Mucosa of rectum (tissue), 2 donors: ENCODE measurements at regions not wholly inside any gene's neighbourhood (a gene's known extent, or its start where the extent isn't known, plus 50 kb on each side); places are given as distances from the start of the nearest gene placed in this dataset.
"Not testable (repeated sequence)": the region's sequence is repeated elsewhere in the genome, so short reads cannot be mapped to it uniquely, and the experiment has no call there.

ENCODE experiments used
- H3K27ac ChIP-seq, 2 donors: one replicate each; pipeline ENCODE4 v1.7.0; 2013; ENCODE audit warnings: inconsistent platforms in 2 of 2, low read depth in 2 of 2, low read length in 2 of 2
- H3K27me3 ChIP-seq, 2 donors: one replicate each; pipeline ENCODE4 v1.7.0; 2013; ENCODE audit warnings: low read length in 2 of 2; ENCODE audit not compliant: control insufficient read depth in 2 of 2, insufficient read depth in 2 of 2
- H3K36me3 ChIP-seq, 2 donors: one replicate each; pipeline ENCODE4 v1.7.0; 2013; ENCODE audit warnings: low read length in 2 of 2; ENCODE audit not compliant: control insufficient read depth in 2 of 2, insufficient read depth in 2 of 2
- H3K4me1 ChIP-seq, 2 donors: one replicate each; pipeline ENCODE4 v1.7.0; 2013; ENCODE audit warnings: low read length in 2 of 2, mild to moderate bottlenecking in 1 of 2; ENCODE audit not compliant: control insufficient read depth in 2 of 2, insufficient read depth in 2 of 2
- H3K4me3 ChIP-seq, 2 donors: one replicate each; pipeline ENCODE4 v1.7.0; 2013; ENCODE audit warnings: low read length in 2 of 2
- H3K9ac ChIP-seq, 2 donors: one replicate each; pipeline ENCODE4 v1.7.0; 2013; ENCODE audit warnings: low read length in 2 of 2, low read depth in 1 of 2, mild to moderate bottlenecking in 1 of 2
- H3K9me3 ChIP-seq, 2 donors: one replicate each; pipeline ENCODE4 v1.7.0; 2013; ENCODE audit warnings: low read length in 2 of 2; ENCODE audit not compliant: control insufficient read depth in 2 of 2
- donor health status: healthy.
- donor health status: Normal muscosa, but diverticular disease.

DNA sequence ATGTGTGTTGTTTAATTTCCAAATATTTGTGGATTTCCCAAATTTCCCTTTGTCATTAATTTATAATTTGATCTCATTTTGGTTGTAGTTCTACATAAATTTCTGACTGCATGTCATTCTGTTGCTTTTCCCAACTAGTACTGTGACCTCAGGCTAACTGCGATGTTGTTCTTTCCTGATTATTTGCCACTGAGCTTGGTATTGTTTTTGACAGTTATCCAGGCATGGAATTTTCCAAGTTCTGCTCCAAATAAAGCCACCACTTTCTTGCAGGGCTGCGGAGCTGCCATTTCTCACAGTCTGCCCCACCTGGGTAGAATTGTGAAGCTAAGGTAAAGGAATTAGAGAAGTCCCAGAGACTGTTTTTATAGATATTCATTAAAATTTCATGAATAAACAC, 328.8 kb downstream of the ZNF674 start:
- Histone ChIP-seq H3K27ac (no peak overlapping the region), H3K4me3 (no peak overlapping the region), H3K4me1 (no peaks in the 10 kb centered on the region), H3K27me3 (peaks cover 0 to 8% of the 10 kb centered on the region in 2 donors), H3K9ac (no peak overlapping the region), H3K9me3 (no peaks in the 10 kb centered on the region), H3K36me3 (no peaks in the 10 kb centered on the region)

DNA sequence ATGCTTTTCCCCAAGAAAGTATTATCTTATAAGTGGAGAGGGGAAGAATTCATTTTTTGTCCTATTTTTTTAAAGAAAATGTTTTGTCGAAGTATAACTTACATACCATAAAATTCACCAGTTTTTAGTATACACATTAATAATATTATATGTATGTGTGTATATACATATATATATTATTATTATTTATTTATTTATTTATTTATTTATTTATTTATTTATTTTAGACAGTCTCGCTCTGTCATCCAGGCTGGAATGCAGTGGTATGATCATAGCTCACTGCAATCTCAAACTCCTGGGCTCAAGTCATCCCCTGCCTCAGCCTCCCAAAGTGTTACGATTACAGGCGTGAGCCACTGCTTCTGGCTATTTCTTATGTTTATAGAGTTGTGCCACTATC, 334.1 kb downstream of the ZNF674 start:
- no peak overlapping the region for H3K4me3 ChIP-seq
- H3K9ac ChIP-seq = no peak overlapping the region
- H3K4me1 ChIP-seq = no peaks in the 10 kb centered on the region
- H3K9me3 ChIP-seq = no peaks in the 10 kb centered on the region
- H3K27ac ChIP-seq = no peak overlapping the region
- peaks cover 0 to under 1% of the 10 kb centered on the region in 2 donors for H3K27me3 ChIP-seq
- H3K36me3 ChIP-seq = no peaks in the 10 kb centered on the region

DNA sequence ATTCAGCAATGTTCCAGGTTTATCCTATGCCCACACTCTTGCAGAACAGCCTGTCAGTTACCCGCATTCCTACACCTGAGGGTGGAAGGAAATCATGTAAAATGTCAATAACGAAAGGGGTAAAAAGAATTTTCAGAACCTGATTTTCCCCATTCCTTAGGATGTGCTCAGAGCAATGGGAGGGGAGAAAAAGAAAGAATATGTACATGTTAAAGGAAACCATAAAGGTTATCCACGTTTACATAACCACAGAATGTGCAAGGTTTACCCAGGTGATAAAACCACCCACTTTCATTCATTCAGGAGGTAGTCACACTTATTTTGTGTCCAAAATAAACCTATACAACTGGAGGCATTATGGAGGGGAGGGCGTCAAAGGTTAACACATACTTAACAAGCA, 335.5 kb downstream of the ZNF674 start:
- H3K9me3 ChIP-seq = no peaks in the 10 kb centered on the region
- H3K4me1 ChIP-seq = no peaks in the 10 kb centered on the region
- peaks cover 0 to 3% of the 10 kb centered on the region in 2 donors for H3K27me3 ChIP-seq
- no peak overlapping the region for H3K27ac ChIP-seq
- no peaks in the 10 kb centered on the region for H3K36me3 ChIP-seq
- no peak overlapping the region for H3K9ac ChIP-seq
- H3K4me3 ChIP-seq = no peak overlapping the region

DNA sequence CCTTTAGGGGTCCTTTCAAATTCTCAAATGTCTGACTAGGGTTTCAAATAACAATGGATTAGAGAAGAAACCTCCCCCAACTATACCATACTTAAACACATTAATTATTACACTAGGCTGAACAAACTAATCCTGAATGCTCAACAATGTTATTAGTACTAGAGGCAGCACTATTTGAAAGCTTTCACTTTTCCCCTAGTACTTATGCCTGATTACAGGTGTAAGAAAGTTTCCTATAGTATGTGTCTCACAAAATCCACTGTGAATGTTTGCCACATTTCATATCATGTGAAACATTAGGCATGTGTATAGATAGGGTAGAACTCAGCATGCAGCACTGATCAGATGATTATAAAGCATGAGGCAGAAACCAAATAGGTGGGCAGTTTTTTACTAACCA, 336.2 kb downstream of the ZNF674 start:
- no peaks in the 10 kb centered on the region for H3K4me1 ChIP-seq
- no peaks in the 10 kb centered on the region for H3K9me3 ChIP-seq
- no peak overlapping the region for H3K4me3 ChIP-seq
- H3K36me3 ChIP-seq = no peaks in the 10 kb centered on the region
- peaks cover 0 to 3% of the 10 kb centered on the region in 2 donors for H3K27me3 ChIP-seq
- no peak overlapping the region for H3K9ac ChIP-seq
- no peak overlapping the region for H3K27ac ChIP-seq

DNA sequence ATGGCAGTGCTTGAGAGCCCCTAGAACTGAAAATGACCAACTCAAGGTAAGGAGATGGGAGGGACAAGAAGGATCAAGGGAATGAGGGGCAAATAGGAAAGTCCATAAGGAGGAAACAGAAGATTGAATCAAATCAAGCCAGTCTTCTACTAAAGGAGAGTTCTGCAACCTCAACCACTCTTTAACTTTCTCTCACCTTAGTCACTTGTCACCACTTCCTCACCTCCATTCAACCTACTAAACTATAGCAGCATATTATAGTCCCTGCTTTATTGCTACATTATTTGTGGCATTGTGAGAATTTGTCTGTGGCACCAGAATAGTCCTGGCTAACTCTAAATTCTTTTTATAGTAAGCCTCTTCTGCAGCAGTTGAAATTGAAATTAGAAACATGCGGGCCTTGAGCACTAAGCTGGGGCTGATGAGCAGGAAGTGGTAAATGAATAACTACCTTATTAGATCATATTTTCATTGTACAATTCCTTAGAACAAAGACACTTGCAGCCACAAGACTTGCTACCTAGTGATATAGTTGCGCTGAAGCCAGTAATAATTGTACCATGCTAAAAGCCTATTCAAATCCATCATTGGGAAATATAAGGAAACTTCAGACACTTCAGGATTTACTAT, 336.9 kb downstream of the ZNF674 start:
- no peak overlapping the region for H3K9ac ChIP-seq
- H3K27ac ChIP-seq = no peak overlapping the region
- no peaks in the 10 kb centered on the region for H3K4me1 ChIP-seq
- H3K27me3 ChIP-seq = peaks cover 0 to 3% of the 10 kb centered on the region in 2 donors
- no peaks in the 10 kb centered on the region for H3K36me3 ChIP-seq
- H3K4me3 ChIP-seq = no peak overlapping the region
- H3K9me3 ChIP-seq = no peaks in the 10 kb centered on the region

DNA sequence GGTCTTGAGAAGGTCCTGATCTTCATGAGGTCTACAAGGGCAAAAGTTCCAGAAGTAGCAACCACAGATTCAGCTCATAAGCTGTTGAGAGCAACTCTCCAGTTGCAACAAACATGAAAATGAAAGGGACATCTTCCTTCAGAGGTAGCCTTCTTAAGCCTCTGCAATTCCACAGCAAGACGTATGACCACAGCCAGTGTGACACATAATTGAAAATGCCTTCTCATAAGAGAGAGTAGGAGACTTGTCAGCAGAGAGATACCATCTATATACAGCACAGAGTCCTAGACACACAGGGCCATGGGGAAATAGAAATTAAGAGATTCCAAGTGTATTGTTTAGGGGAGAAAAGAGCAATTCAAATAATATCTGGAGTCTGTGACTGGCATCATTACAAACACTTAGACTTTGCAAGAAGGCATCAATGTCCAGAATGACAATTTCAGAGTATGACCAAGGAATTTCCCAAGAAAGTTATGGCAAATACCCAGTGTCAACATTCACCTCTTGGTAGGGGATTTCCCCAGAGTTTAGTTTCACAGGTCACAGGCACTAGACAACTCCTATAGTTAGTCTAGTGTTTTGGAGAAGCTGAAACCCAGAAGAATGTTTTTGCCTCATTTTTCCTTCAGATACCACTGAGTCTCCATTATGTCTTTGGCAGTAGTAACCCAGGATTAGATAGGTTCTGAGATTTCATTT, 340.3 kb downstream of the ZNF674 start:
- no peak overlapping the region for H3K9ac ChIP-seq
- no peak overlapping the region for H3K4me3 ChIP-seq
- peaks cover 0 to 3% of the 10 kb centered on the region in 2 donors for H3K27me3 ChIP-seq
- no peaks in the 10 kb centered on the region for H3K4me1 ChIP-seq
- no peaks in the 10 kb centered on the region for H3K9me3 ChIP-seq
- no peaks in the 10 kb centered on the region for H3K36me3 ChIP-seq
- no peak overlapping the region for H3K27ac ChIP-seq

DNA sequence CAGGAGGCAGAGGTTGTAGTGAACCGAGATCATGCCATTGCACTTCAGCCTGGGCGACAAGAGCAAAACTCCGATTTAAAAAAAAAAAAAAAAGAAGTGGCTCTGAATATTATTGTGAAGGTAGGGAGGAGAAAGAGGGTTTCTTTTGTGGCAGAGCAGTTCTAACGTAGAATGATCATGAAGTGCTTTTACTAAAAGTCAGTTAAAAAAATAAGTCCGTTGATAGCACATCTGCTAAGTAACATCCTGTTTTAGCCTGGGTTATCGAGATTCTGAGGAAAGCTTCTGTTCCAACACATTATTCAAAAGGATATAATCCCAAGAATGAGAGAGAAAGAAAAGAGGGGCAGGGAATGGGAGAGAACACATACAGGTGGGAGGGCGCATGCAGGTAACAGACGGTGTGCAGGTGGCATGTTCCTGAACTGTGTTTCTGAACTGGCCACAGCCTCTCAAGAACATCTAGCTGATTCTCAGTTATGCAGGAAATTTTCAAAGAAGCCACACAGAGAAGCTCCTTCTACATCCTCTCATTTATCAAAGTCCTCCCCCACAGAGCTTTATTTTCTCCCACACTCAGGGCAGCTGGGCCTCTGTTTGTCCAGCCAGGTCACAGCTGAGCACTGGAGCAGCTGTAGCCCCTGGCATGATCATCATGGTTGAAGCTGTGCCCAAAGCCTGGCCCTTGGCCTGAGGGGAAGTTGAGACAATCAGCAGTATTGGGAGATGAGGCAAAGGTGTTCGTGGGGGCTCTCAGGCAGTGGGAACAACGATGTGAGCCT, 342.3 kb downstream of the ZNF674 start:
- H3K4me1 ChIP-seq = no peaks in the 10 kb centered on the region
- no peaks in the 10 kb centered on the region for H3K36me3 ChIP-seq
- H3K4me3 ChIP-seq = no peak overlapping the region
- H3K9ac ChIP-seq = no peak overlapping the region
- no peaks in the 10 kb centered on the region for H3K9me3 ChIP-seq
- no peak overlapping the region for H3K27ac ChIP-seq
- H3K27me3 ChIP-seq = peaks cover 0 to 3% of the 10 kb centered on the region in 2 donors

DNA sequence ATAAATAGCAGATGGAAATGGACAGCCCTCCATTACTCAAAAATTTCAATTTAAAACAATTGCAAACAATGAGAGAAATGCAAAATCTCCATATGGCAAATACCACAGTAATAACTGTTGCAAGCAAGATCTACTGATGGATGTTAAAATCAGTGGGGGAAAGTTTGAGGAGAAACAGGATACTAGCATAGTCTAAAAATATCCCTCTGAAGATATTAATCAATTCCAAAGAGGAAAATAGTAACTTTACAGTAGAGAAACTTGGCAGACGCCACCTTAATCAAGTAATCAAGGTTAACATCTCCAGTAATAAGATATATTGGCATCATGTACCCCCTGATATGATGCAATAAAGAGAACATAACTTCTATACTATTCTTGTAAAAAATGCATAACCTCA, 344.8 kb downstream of the ZNF674 start:
- no peak overlapping the region for H3K4me3 ChIP-seq
- H3K9me3 ChIP-seq = no peaks in the 10 kb centered on the region
- no peaks in the 10 kb centered on the region for H3K4me1 ChIP-seq
- no peak overlapping the region for H3K9ac ChIP-seq
- H3K36me3 ChIP-seq = no peaks in the 10 kb centered on the region
- no peaks in the 10 kb centered on the region for H3K27me3 ChIP-seq
- H3K27ac ChIP-seq = no peak overlapping the region

DNA sequence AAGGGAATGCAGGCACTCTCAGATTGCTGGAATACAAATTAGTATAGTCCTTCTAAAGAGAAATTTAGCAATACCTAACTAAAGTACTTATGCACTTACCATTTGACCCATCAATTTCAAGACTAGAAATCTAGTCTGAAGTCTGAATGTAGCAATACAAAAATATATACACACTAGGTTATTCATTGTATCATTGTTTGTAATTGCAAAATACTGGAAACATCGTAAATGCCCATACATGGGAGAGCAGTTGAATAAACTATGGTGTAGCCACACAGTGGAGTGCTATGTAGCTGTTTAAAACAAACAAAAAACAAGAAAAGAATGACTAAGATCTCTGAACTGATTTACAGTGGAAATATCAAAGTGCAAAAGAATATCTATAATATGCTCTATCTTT, 346.4 kb downstream of the ZNF674 start:
- Histone ChIP-seq H3K9ac (no peak overlapping the region), H3K4me3 (no peak overlapping the region), H3K4me1 (no peaks in the 10 kb centered on the region), H3K27me3 (no peaks in the 10 kb centered on the region), H3K9me3 (no peaks in the 10 kb centered on the region), H3K36me3 (no peaks in the 10 kb centered on the region), H3K27ac (no peak overlapping the region)

DNA sequence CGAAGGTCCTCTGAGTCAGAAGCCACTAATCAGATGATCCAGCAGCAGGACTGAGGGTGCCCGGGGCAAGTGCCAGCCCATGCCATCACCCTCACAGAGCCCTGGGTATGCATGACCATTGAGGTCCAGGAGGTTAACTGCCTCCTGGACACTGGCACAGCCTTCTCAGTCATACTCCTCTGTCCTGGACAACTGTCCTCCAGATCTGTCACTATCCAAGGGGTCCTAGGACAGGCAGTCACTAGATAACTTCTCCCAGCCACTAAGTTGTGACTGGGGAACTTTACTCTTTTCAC, 358.5 kb downstream of the ZNF674 start:
- H3K4me1 ChIP-seq, H3K27me3 ChIP-seq, H3K4me3 ChIP-seq, H3K9ac ChIP-seq, H3K9me3 ChIP-seq, H3K36me3 ChIP-seq, H3K27ac ChIP-seq: not testable (repeated sequence)
